ENCODE measurements at regions not wholly inside any gene's neighbourhood (a gene's known extent, or its start where the extent isn't known, plus 50 kb on each side); places are given as distances from the start of the nearest gene placed in this dataset.

GRCh38 chr6:21918041-21918440, 324.5 kb downstream of the SOX4 start:
- H3F3A ChIP-seq (ENCODE audit: low read depth): no peaks in the 10 kb centered on the region
- H3K4me2 ChIP-seq (ENCODE audit: low read depth, low read length, poor library complexity, severe bottlenecking): no peak overlapping the region
- H3K27me3 ChIP-seq (ENCODE audit: insufficient read depth, low read length, poor library complexity, severe bottlenecking): no peaks in the 10 kb centered on the region
- peaks cover 6% of the 10 kb centered on the region for H4K20me1 ChIP-seq (ENCODE audit: insufficient read depth, low read length, poor library complexity, severe bottlenecking)
- peaks cover 74% of the 10 kb centered on the region for H3K36me3 ChIP-seq (ENCODE audit: insufficient read depth, low read length)
- no peak overlapping the region for H3K9ac ChIP-seq (ENCODE audit: low read depth, low read length, poor library complexity, severe bottlenecking)
- H3K4me3 ChIP-seq (ENCODE audit: low read length, poor library complexity, severe bottlenecking): no peak overlapping the region
- no peak overlapping the region for H2AFZ ChIP-seq (ENCODE audit: low read length)
- H3K79me2 ChIP-seq (ENCODE audit: insufficient read depth, low read length): peaks cover 50% of the 10 kb centered on the region
- H3K4me1 ChIP-seq (ENCODE audit: insufficient read depth, low read length, poor library complexity, severe bottlenecking): peaks cover 9% of the 10 kb centered on the region
- TF ChIP-seq CTCF (conservative IDR thresholded peaks at IDR 0.05; ENCODE audit: low read length) (no peak), EZH2phosphoT487 (IDR thresholded peaks at IDR 0.05; ENCODE audit: borderline replicate concordance) (no peak)
- H3K9me3 ChIP-seq (ENCODE audit: insufficient read depth, low read depth, low read length): no peaks in the 10 kb centered on the region
- H3K9me2 ChIP-seq (replicated peaks; ENCODE audit: low read depth, low read length): no peaks in the 10 kb centered on the region

- Histone ChIP-seq H3F3A (ENCODE audit: low read depth) (no peaks in the 10 kb centered on the region), H3K36me3 (ENCODE audit: insufficient read depth, low read length) (peaks cover 68% of the 10 kb centered on the region), H3K27me3 (ENCODE audit: insufficient read depth, low read length, poor library complexity, severe bottlenecking) (no peaks in the 10 kb centered on the region), H3K79me2 (ENCODE audit: insufficient read depth, low read length) (peaks cover 50% of the 10 kb centered on the region), H3K9me3 (ENCODE audit: insufficient read depth, low read depth, low read length) (no peaks in the 10 kb centered on the region), H3K9me2 (replicated peaks; ENCODE audit: low read depth, low read length) (no peaks in the 10 kb centered on the region), H2AFZ (ENCODE audit: low read length) (no peak overlapping the region), H3K4me2 (ENCODE audit: low read depth, low read length, poor library complexity, severe bottlenecking) (no peak overlapping the region), H3K9ac (ENCODE audit: low read depth, low read length, poor library complexity, severe bottlenecking) (no peak overlapping the region), H3K4me1 (ENCODE audit: insufficient read depth, low read length, poor library complexity, severe bottlenecking) (peaks cover 9% of the 10 kb centered on the region), H3K4me3 (ENCODE audit: low read length, poor library complexity, severe bottlenecking) (no peak overlapping the region), H4K20me1 (ENCODE audit: insufficient read depth, low read length, poor library complexity, severe bottlenecking) (peaks cover 6% of the 10 kb centered on the region)
- TF ChIP-seq EZH2phosphoT487 (IDR thresholded peaks at IDR 0.05; ENCODE audit: borderline replicate concordance): no peak
- TF ChIP-seq CTCF (conservative IDR thresholded peaks at IDR 0.05; ENCODE audit: low read length): no peak
Observed at GRCh38 chr6:21918666-21919065, 325.1 kb downstream of the SOX4 start.

- Histone ChIP-seq H3K9ac (ENCODE audit: low read depth, low read length, poor library complexity, severe bottlenecking) (no peak overlapping the region), H3K4me1 (ENCODE audit: insufficient read depth, low read length, poor library complexity, severe bottlenecking) (peaks cover 23% of the 10 kb centered on the region), H2AFZ (ENCODE audit: low read length) (no peak overlapping the region), H3K9me2 (replicated peaks; ENCODE audit: low read depth, low read length) (no peaks in the 10 kb centered on the region), H3K27me3 (ENCODE audit: insufficient read depth, low read length, poor library complexity, severe bottlenecking) (no peaks in the 10 kb centered on the region), H3K4me3 (ENCODE audit: low read length, poor library complexity, severe bottlenecking) (no peak overlapping the region), H3K9me3 (ENCODE audit: insufficient read depth, low read depth, low read length) (no peaks in the 10 kb centered on the region), H3K4me2 (ENCODE audit: low read depth, low read length, poor library complexity, severe bottlenecking) (no peak overlapping the region), H3F3A (ENCODE audit: low read depth) (no peaks in the 10 kb centered on the region), H3K36me3 (ENCODE audit: insufficient read depth, low read length) (peaks cover 39% of the 10 kb centered on the region), H3K79me2 (ENCODE audit: insufficient read depth, low read length) (peaks cover 65% of the 10 kb centered on the region), H4K20me1 (ENCODE audit: insufficient read depth, low read length, poor library complexity, severe bottlenecking) (peaks cover 18% of the 10 kb centered on the region)
- TF ChIP-seq EZH2phosphoT487 (IDR thresholded peaks at IDR 0.05; ENCODE audit: borderline replicate concordance) (no peak), CTCF (conservative IDR thresholded peaks at IDR 0.05; ENCODE audit: low read length) (no peak)
Observed at GRCh38 chr6:21922086-21922485, 328.5 kb downstream of the SOX4 start.

Measured in Loucy (cell line).